K562 (cell line): ENCODE measurements at regions not wholly inside any gene's neighbourhood (a gene's known extent, or its start where the extent isn't known, plus 50 kb on each side); places are given as distances from the start of the nearest gene placed in this dataset.

Source experiments
- ATAC-seq: fragments of 200-7000 bp; cut with Tn5 transposase; 3 replicates; pipeline ENCODE4 v1.9.1; 2020; ENCODE audit warnings: moderate library complexity
- BruUV-seq: library from RNA; stranded (reverse); fragments of 400-500 nt; replicated peaks from 2 replicates; lab custom pipeline; 2021; lab: Mats Ljungman, UMichigan
- CTCF ChIA-PET: fragments of 300-600 bp; formaldehyde crosslinking; extraction: SDS; loops from one replicate; lab custom pipeline; 2021; ENCODE audit warnings: low intra/inter-chr PET ratio; lab: Yijun Ruan, JAX
- POLR2A ChIA-PET: fragments of 300-600, 350-650 bp; sonication (Branson Sonifier 250); formaldehyde crosslinking; extraction: SDS; loops from one replicate; lab custom pipeline; 2021; ENCODE audit warnings: antibody characterized with exemption, inconsistent platforms; lab: Yijun Ruan, JAX
- DNase-seq, 4 experiments: peaks; one replicate each; pipeline versions ENCODE4 v3.0.0 to v3.0.0-alpha.2; 2011 to 2018; ENCODE audit warnings: low spot score in 3 of 4, mixed read lengths in 3 of 4; ENCODE audit errors: extremely low read depth in 1 of 4
- FAIRE-seq: peaks from 2 replicates; lab custom pipeline; 2011; peaks lifted over from hg19 to GRCh38; lab: Jason Lieb, UNC
- H2AFZ ChIP-seq: 2 replicates; pipeline ENCODE4 v1.6.0; 2011; ENCODE audit warnings: low read depth, low read length, control low read depth, inconsistent platforms
- H3K27ac ChIP-seq: fragments of 200-600 bp; 3 replicates; pipeline ENCODE4 v1.8.0; 2011; ENCODE audit warnings: low read depth, mild to moderate bottlenecking, control low read depth, inconsistent platforms, low read length, moderate library complexity, mixed read lengths; ENCODE audit errors: extremely low read depth
- H3K27me3 ChIP-seq, 2 experiments: fragments of 300-600 bp in 1 of 2; 2 replicates in 1 of 2; 3 replicates in 1 of 2; pipeline versions ENCODE4 v1.6.0 to v1.8.0; 2011; ENCODE audit warnings: inconsistent platforms in 2 of 2, low read length in 2 of 2, mild to moderate bottlenecking in 1 of 2, mixed read lengths in 1 of 2, moderate library complexity in 1 of 2; ENCODE audit not compliant: control insufficient read depth in 2 of 2, insufficient read depth in 2 of 2
- H3K36me3 ChIP-seq: fragments of 300-600 bp; 3 replicates; pipeline ENCODE4 v1.8.0; 2011; ENCODE audit warnings: mild to moderate bottlenecking, low read length, inconsistent platforms; ENCODE audit not compliant: control insufficient read depth, insufficient read depth
- H3K4me1 ChIP-seq, 2 experiments: fragments of 200-600 bp in 1 of 2; replicated peaks in 1 of 2; 2 replicates in 1 of 2; 3 replicates in 1 of 2; pipeline versions ENCODE4 v1.5.1 to v1.8.0; 2011; ENCODE audit warnings: inconsistent platforms in 2 of 2, low read length in 2 of 2, mild to moderate bottlenecking in 1 of 2, mixed read lengths in 1 of 2, moderate library complexity in 1 of 2; ENCODE audit not compliant: control insufficient read depth in 2 of 2, insufficient read depth in 2 of 2
- H3K4me2 ChIP-seq: 2 replicates; pipeline ENCODE4 v1.6.1; 2011; ENCODE audit warnings: low read length, control low read depth, inconsistent platforms, mixed read lengths; ENCODE audit not compliant: insufficient read depth
- H3K4me3 ChIP-seq: fragments of 200-600 bp; sonication (generic), shearing (Covaris generic); 2 replicates; pipeline ENCODE4 v1.5.1; 2016; ENCODE audit warnings: control low read depth, inconsistent platforms
- H3K79me2 ChIP-seq: fragments of 200-600 bp; 3 replicates; pipeline ENCODE4 v1.8.0; 2011; ENCODE audit warnings: low read length, inconsistent platforms; ENCODE audit not compliant: control insufficient read depth, insufficient read depth
- H3K9ac ChIP-seq, 2 experiments: 2 replicates each; pipeline versions ENCODE4 v1.6.0 to v1.6.1; 2011; ENCODE audit warnings: low read depth in 2 of 2, low read length in 2 of 2, control low read depth in 1 of 2, inconsistent platforms in 1 of 2, mild to moderate bottlenecking in 1 of 2, mixed read lengths in 1 of 2; ENCODE audit not compliant: insufficient read depth in 1 of 2
- H3K9me1 ChIP-seq: one replicate; pipeline ENCODE4 v1.6.0; 2011; ENCODE audit warnings: inconsistent platforms, mild to moderate bottlenecking, low read length, moderate library complexity; ENCODE audit not compliant: control insufficient read depth, insufficient read depth
- H3K9me3 ChIP-seq: replicated peaks from 2 replicates; pipeline ENCODE4 v1.5.1; 2011; ENCODE audit warnings: low read depth, low read length, inconsistent platforms; ENCODE audit not compliant: control insufficient read depth, insufficient read depth
- H4K20me1 ChIP-seq: replicated peaks from 2 replicates; pipeline ENCODE4 v1.6.1; 2011; ENCODE audit warnings: low read length, inconsistent platforms, mixed read lengths; ENCODE audit not compliant: control insufficient read depth, insufficient read depth
- NFATC3 ChIP-seq: fragments of 450-650 bp; IDR thresholded peaks from 2 replicates; pipeline ENCODE4 v1.6.1; 2017; ENCODE audit warnings: mild to moderate bottlenecking
- NR4A1 ChIP-seq, 2 experiments: fragments of 250-450 bp in 1 of 2; fragments of 450-650 bp in 1 of 2; sonication (Bioruptor Pico) in 1 of 2; IDR thresholded peaks; 2 replicates each; pipeline versions ENCODE4 v1.4.0 to v1.6.1; 2016 to 2020; ENCODE audit warnings: mild to moderate bottlenecking in 2 of 2, missing compliant biosample characterization in 1 of 2, missing genetic modification characterization in 1 of 2, moderate library complexity in 1 of 2
- ZNF316 ChIP-seq: fragments of 450-650 bp; IDR thresholded peaks from 2 replicates; pipeline ENCODE4 v1.6.1; 2016
- WGBS: fragments of 100-300 bp; shearing (Covaris generic); methylation state at CpG from one replicate; pipeline ENCODE4 v1.1.6; 2016; ENCODE audit warnings: low coverage, mixed read lengths; ENCODE audit not compliant: insufficient coverage; ENCODE audit errors: missing lambda C conversion rate; 5-methylcytosine and 5-hydroxymethylcytosine counted together
- in situ Hi-C: fragments of 300-500 bp; cut with MboI; formaldehyde crosslinking; loops from 4 replicates; pipeline ENCODE4 v1.15.0; 2018; ENCODE audit warnings: inconsistent platforms, mixed read lengths
- intact Hi-C: fragments of 100-400 bp; cut with micrococcal nuclease; formaldehyde crosslinking; loops from 2 replicates; pipeline ENCODE4 v1.14.2; 2022

- Histone ChIP-seq H3K9me3 (no peaks in the 10 kb centered on the region), H3K79me2 (no peaks in the 10 kb centered on the region), H3K9ac (no peak overlapping the region), H3K27me3 (no peaks in the 10 kb centered on the region), H4K20me1 (no peaks in the 10 kb centered on the region), H3K4me3 (no peak overlapping the region), H3K36me3 (no peaks in the 10 kb centered on the region), H3K4me1 (no peaks in the 10 kb centered on the region), H3K9me1 (no peaks in the 10 kb centered on the region), H3K27ac (no peak overlapping the region), H2AFZ (no peak overlapping the region), H3K4me2 (no peak overlapping the region)
- no TSS peak for BruUV-seq
- intact Hi-C loops (loop anchor here (10.0 kb wide), 1 partner anchor 164 kb away; no protein-coding TSS in a partner anchor), in situ Hi-C loops (no loop called here)
- DNase-seq, result no peak
- TF ChIP-seq NR4A1 (CRISPR knock-in tag; IDR thresholded peaks at IDR 0.05) (no peak), NR4A1 (tag; IDR thresholded peaks at IDR 0.05) (no peak)
- no peak for ATAC-seq
- POLR2A ChIA-PET, result interaction anchor here (0.7 kb wide), 1 partner anchor 1290 kb away, joined by 3 read pairs; no protein-coding TSS in a partner anchor
- CTCF ChIA-PET, result no interaction called here
- WGBS, result 43% methylated on average over 1 of the region's 1 CpG
- no peak for FAIRE-seq
Observed at GRCh38 chr2:145918951-145919350, 1399.0 kb upstream of the ZEB2 start.

GRCh38 chr2:145916799-145917198, 1396.9 kb upstream of the ZEB2 start:
- 42% methylated on average over 5 of the region's 5 CpGs for WGBS
- TF ChIP-seq NFATC3 (no peak), ZNF316 (peak; percentile 55; the same call in 1 of the 2 replicates)
- TF ChIP-seq, all 486 proteins: peak for 1
- no peak overlapping the region for H3K9ac ChIP-seq
- intact Hi-C loops (loop anchor here (10.0 kb wide), 1 partner anchor 162 kb away; no protein-coding TSS in a partner anchor), in situ Hi-C loops (no loop called here)
- ATAC-seq (no peak), FAIRE-seq (no peak), DNase-seq (no peak)
- H3K4me3 ChIP-seq, result no peak overlapping the region
- no peaks in the 10 kb centered on the region for H4K20me1 ChIP-seq
- H3K4me2 ChIP-seq, result no peak overlapping the region
- H3K27ac ChIP-seq, result no peak overlapping the region
- no peaks in the 10 kb centered on the region for H3K9me1 ChIP-seq
- no peaks in the 10 kb centered on the region for H3K36me3 ChIP-seq
- H3K4me1 ChIP-seq, result no peaks in the 10 kb centered on the region
- H3K79me2 ChIP-seq, result no peaks in the 10 kb centered on the region
- no peaks in the 10 kb centered on the region for H3K27me3 ChIP-seq
- no peak overlapping the region for H2AFZ ChIP-seq
- BruUV-seq, result no TSS peak
- ChIA-PET POLR2A (no interaction called here), CTCF (no interaction called here)
- no peaks in the 10 kb centered on the region for H3K9me3 ChIP-seq
